HCT116 (cell line): ENCODE measurements at regions not wholly inside any gene's neighbourhood (a gene's known extent, or its start where the extent isn't known, plus 50 kb on each side); places are given as distances from the start of the nearest gene placed in this dataset.

ENCODE experiments used
- ATAC-seq: fragments of 200-7000 bp; cut with Tn5 transposase; 2 replicates; pipeline ENCODE4 v1.9.1; 2020; ENCODE audit warnings: mild to moderate bottlenecking, moderate library complexity
- BruUV-seq: library from RNA; stranded (reverse); fragments of 400-500 nt; replicated peaks from 2 replicates; lab custom pipeline; 2021; lab: Mats Ljungman, UMichigan
- CTCF ChIA-PET: fragments of 300-600 bp; sonication (Branson Sonifier 250); formaldehyde crosslinking; loops from one replicate; lab custom pipeline; 2021; ENCODE audit warnings: antibody characterized with exemption; lab: Charles Lee
- POLR2A ChIA-PET: fragments of 300-600, 350-600 bp; sonication (Branson Sonifier 250); formaldehyde crosslinking; loops from one replicate; lab custom pipeline; 2021; ENCODE audit warnings: antibody characterized with exemption; lab: Charles Lee
- RAD21 ChIA-PET, 2 experiments: fragments of 300-600 bp; sonication (Branson Sonifier 250); formaldehyde crosslinking; loops; one replicate each; lab custom pipeline; 2023; ENCODE audit warnings: low total read pairs in 2 of 2; ENCODE audit not compliant: uncharacterized antibody in 2 of 2, unreplicated experiment in 2 of 2, low non-redundant PET in 1 of 2; lab: Charles Lee
- DNase-seq: peaks from one replicate; pipeline ENCODE4 v3.0.0-alpha.2; 2010; ENCODE audit warnings: low read depth, low spot score
- H2AFZ ChIP-seq: fragments of 200-600 bp; shearing (Covaris generic), sonication (generic); 2 replicates; pipeline ENCODE4 v1.6.1; 2017; ENCODE audit warnings: low read depth, mixed run types, mixed read lengths, antibody characterized with exemption, low read length; ENCODE audit not compliant: poor library complexity, severe bottlenecking
- H3K27ac ChIP-seq: 2 replicates; pipeline ENCODE4 v1.5.1; 2012; ENCODE audit warnings: low read depth, low read length
- H3K27me3 ChIP-seq: fragments of 200-600 bp; sonication (generic); 2 replicates; pipeline ENCODE4 v1.6.1; 2016; ENCODE audit warnings: mixed run types, low read length, mixed read lengths; ENCODE audit not compliant: insufficient read depth
- H3K36me3 ChIP-seq, 2 experiments: fragments of 200-500 bp in 1 of 2; fragments of 200-600 bp in 1 of 2; sonication (Bioruptor generic) in 1 of 2; sonication (generic) in 1 of 2; 2 replicates each; pipeline versions ENCODE4 v1.5.1 to v1.6.1; 2014 to 2016; ENCODE audit warnings: low read length in 2 of 2, inconsistent platforms in 1 of 2, mixed read lengths in 1 of 2, mixed run types in 1 of 2; ENCODE audit not compliant: insufficient read depth in 2 of 2, control insufficient read depth in 1 of 2
- H3K4me1 ChIP-seq, 2 experiments: fragments of 200-600 bp in 1 of 2; sonication (generic) in 1 of 2; 2 replicates each; pipeline versions ENCODE4 v1.5.1 to v1.6.1; 2012 to 2017; ENCODE audit warnings: low read length in 2 of 2, inconsistent platforms in 1 of 2, mild to moderate bottlenecking in 1 of 2, mixed read lengths in 1 of 2, mixed run types in 1 of 2, moderate library complexity in 1 of 2; ENCODE audit not compliant: insufficient read depth in 2 of 2, control insufficient read depth in 1 of 2
- H3K4me2 ChIP-seq: fragments of 200-600 bp; sonication (generic); 2 replicates; pipeline ENCODE4 v1.6.1; 2017; ENCODE audit warnings: mixed run types, low read length, mixed read lengths
- H3K4me3 ChIP-seq, 2 experiments: fragments of 200-600 bp in 1 of 2; sonication (generic) in 1 of 2; replicated peaks in 1 of 2; 2 replicates each; pipeline ENCODE4 v1.5.1; 2011 to 2016; ENCODE audit warnings: low read length in 2 of 2, control low read depth in 1 of 2, low read depth in 1 of 2, mild to moderate bottlenecking in 1 of 2, mixed read lengths in 1 of 2, mixed run types in 1 of 2
- H3K79me2 ChIP-seq: fragments of 200-600 bp; sonication (generic); 2 replicates; pipeline ENCODE4 v1.6.1; 2017; ENCODE audit warnings: mild to moderate bottlenecking, mixed run types, low read length, moderate library complexity, mixed read lengths; ENCODE audit not compliant: insufficient read depth
- H3K9ac ChIP-seq: fragments of 200-600 bp; sonication (generic); 2 replicates; pipeline ENCODE4 v1.6.1; 2016; ENCODE audit warnings: low read length, mixed read lengths
- H3K9me2 ChIP-seq: fragments of 200-600 bp; sonication (generic), shearing (Covaris generic); 2 replicates; pipeline ENCODE4 v1.6.1; 2017; ENCODE audit warnings: mixed run types, mild to moderate bottlenecking, moderate library complexity; ENCODE audit not compliant: insufficient read depth
- H3K9me3 ChIP-seq, 2 experiments: fragments of 200-500 bp in 1 of 2; fragments of 200-600 bp in 1 of 2; sonication (Bioruptor generic) in 1 of 2; sonication (generic) in 1 of 2; 2 replicates each; pipeline ENCODE4 v1.6.1; 2014 to 2017; ENCODE audit warnings: low read length in 2 of 2, mixed read lengths in 2 of 2, inconsistent platforms in 1 of 2, low read depth in 1 of 2, mild to moderate bottlenecking in 1 of 2, mixed run types in 1 of 2, moderate library complexity in 1 of 2; ENCODE audit not compliant: control insufficient read depth in 1 of 2, insufficient read depth in 1 of 2
- H4K20me1 ChIP-seq: fragments of 200-600 bp; sonication (generic), shearing (Covaris generic); 2 replicates; pipeline ENCODE4 v1.6.1; 2017; ENCODE audit warnings: mixed run types, mild to moderate bottlenecking, moderate library complexity; ENCODE audit not compliant: insufficient read depth
- ELF1 ChIP-seq: IDR thresholded peaks from 2 replicates; pipeline ENCODE4 v1.6.1; 2012; ENCODE audit warnings: low read depth, borderline replicate concordance
- FOSL1 ChIP-seq: IDR thresholded peaks from 2 replicates; pipeline ENCODE4 v1.6.1; 2012; ENCODE audit warnings: low read depth
- MAX ChIP-seq: IDR thresholded peaks from 2 replicates; pipeline ENCODE4 v1.6.1; 2012
- POLR2A ChIP-seq: IDR thresholded peaks from 2 replicates; pipeline ENCODE4 v1.7.0; 2011; ENCODE audit warnings: borderline replicate concordance; ENCODE audit not compliant: insufficient read depth, insufficient read length; ENCODE audit errors: extremely low read depth
- TCF7L2 ChIP-seq: IDR thresholded peaks from 2 replicates; pipeline ENCODE4 v1.7.0; 2011; ENCODE audit warnings: borderline replicate concordance, inconsistent platforms; ENCODE audit not compliant: insufficient read depth, insufficient read length; ENCODE audit errors: extremely low read depth
- ZNF274 ChIP-seq: fragments of 200-500 bp; sonication (Bioruptor generic); IDR thresholded peaks from 2 replicates; pipeline ENCODE4 v1.6.1; 2014; ENCODE audit warnings: mild to moderate bottlenecking, low read depth, low read length, inconsistent platforms
- intact Hi-C: fragments of 100-400 bp; cut with micrococcal nuclease; formaldehyde crosslinking; loops from 2 replicates; pipeline ENCODE4 v1.10.0; 2022
- TF ChIP-seq, protein P1 (sequence below), 3 experiments: fragments of 200-600 bp in 1 of 3; sonication (generic) in 1 of 3; IDR thresholded peaks in 2 of 3; conservative IDR thresholded peaks in 1 of 3; 2 replicates each; pipeline ENCODE4 v1.5.1; 2012 to 2017; ENCODE audit warnings: low read depth in 2 of 3, low read length in 2 of 3, antibody characterized with exemption in 1 of 3, borderline replicate concordance in 1 of 3, control low read depth in 1 of 3, mild to moderate bottlenecking in 1 of 3, mixed read lengths in 1 of 3, mixed run types in 1 of 3, moderate library complexity in 1 of 3; ENCODE audit not compliant: insufficient read depth in 1 of 3
- TF ChIP-seq, protein P2 (sequence below): IDR thresholded peaks from 2 replicates; pipeline ENCODE4 v1.6.1; 2011; ENCODE audit warnings: mild to moderate bottlenecking, low read length, moderate library complexity; ENCODE audit not compliant: insufficient replicate concordance; ENCODE audit errors: extremely low read depth
- TF ChIP-seq, protein P3 (sequence below): IDR thresholded peaks from 2 replicates; pipeline ENCODE4 v1.6.1; 2012

DNA sequence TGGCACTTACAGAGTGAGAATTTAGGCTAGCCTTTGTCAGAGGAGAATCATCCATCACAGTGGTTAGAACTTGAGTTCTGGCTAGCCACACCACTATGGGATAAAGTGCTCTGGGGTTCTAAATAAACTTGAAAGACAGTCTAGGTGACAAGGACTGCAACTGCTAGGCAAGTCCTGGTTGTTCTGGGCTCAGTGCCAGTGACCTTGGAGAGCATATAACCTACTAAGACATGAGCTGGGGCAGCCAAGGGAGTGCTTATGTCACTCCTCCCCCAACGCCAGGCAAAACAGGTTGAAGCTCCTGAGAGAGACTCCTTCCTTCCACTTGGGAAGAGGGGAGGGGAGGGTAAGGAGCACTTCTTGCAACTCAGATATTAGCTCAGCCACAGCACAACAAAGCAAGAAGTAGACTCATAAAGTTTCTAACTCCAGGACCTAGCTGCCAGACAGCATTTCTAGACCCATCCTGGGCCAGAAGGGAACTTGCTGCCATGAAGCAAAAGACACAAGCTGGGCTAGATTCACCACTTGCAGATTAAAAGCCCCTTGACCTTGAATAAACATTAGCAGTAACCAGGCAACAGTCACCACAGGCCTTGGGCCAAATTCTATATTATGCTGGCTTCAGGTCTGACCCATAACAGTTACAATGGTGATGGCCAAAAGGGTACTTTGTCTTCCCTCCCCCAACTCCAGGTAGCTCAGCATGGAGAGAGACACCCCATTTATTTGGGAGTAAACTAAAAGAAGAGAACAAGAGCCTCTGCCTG lies 963.7 kb downstream of the PLOD2 start:
- H3K4me3 ChIP-seq = no peak overlapping the region
- H4K20me1 ChIP-seq = no peaks in the 10 kb centered on the region
- ATAC-seq = no peak
- intact Hi-C loops = no loop called here
- H3K4me1 ChIP-seq = no peaks in the 10 kb centered on the region
- CTCF ChIA-PET = no interaction called here
- no peak overlapping the region for H2AFZ ChIP-seq
- TF ChIP-seq FOSL1 = no peak
- TF ChIP-seq MAX = no peak
- TF ChIP-seq ZNF274 = no peak
- TF ChIP-seq POLR2A = no peak
- TF ChIP-seq, protein P1, sequence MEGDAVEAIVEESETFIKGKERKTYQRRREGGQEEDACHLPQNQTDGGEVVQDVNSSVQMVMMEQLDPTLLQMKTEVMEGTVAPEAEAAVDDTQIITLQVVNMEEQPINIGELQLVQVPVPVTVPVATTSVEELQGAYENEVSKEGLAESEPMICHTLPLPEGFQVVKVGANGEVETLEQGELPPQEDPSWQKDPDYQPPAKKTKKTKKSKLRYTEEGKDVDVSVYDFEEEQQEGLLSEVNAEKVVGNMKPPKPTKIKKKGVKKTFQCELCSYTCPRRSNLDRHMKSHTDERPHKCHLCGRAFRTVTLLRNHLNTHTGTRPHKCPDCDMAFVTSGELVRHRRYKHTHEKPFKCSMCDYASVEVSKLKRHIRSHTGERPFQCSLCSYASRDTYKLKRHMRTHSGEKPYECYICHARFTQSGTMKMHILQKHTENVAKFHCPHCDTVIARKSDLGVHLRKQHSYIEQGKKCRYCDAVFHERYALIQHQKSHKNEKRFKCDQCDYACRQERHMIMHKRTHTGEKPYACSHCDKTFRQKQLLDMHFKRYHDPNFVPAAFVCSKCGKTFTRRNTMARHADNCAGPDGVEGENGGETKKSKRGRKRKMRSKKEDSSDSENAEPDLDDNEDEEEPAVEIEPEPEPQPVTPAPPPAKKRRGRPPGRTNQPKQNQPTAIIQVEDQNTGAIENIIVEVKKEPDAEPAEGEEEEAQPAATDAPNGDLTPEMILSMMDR (IDR thresholded peaks at IDR 0.05 in 2 of 3, conservative IDR thresholded peaks at IDR 0.05 in 1 of 3; ENCODE audit: borderline replicate concordance in 1 of 3, insufficient read depth in 1 of 3, low read depth in 2 of 3, low read length in 2 of 3) = no peak
- peak; percentile 27 for TF ChIP-seq TCF7L2
- TF ChIP-seq, protein P2, sequence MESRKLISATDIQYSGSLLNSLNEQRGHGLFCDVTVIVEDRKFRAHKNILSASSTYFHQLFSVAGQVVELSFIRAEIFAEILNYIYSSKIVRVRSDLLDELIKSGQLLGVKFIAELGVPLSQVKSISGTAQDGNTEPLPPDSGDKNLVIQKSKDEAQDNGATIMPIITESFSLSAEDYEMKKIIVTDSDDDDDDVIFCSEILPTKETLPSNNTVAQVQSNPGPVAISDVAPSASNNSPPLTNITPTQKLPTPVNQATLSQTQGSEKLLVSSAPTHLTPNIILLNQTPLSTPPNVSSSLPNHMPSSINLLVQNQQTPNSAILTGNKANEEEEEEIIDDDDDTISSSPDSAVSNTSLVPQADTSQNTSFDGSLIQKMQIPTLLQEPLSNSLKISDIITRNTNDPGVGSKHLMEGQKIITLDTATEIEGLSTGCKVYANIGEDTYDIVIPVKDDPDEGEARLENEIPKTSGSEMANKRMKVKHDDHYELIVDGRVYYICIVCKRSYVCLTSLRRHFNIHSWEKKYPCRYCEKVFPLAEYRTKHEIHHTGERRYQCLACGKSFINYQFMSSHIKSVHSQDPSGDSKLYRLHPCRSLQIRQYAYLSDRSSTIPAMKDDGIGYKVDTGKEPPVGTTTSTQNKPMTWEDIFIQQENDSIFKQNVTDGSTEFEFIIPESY = no peak
- TF ChIP-seq ELF1 = no peak
- TF ChIP-seq, protein P3, sequence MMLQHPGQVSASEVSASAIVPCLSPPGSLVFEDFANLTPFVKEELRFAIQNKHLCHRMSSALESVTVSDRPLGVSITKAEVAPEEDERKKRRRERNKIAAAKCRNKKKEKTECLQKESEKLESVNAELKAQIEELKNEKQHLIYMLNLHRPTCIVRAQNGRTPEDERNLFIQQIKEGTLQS = no peak
- no peak overlapping the region for H3K9ac ChIP-seq
- no peaks in the 10 kb centered on the region; a peak in 1 of 4 replicates for H3K36me3 ChIP-seq
- no peak overlapping the region for H3K4me2 ChIP-seq
- DNase-seq = no peak
- BruUV-seq = no TSS peak
- no peaks in the 10 kb centered on the region for H3K9me2 ChIP-seq
- H3K27ac ChIP-seq = no peak overlapping the region
- no peaks in the 10 kb centered on the region; a peak in 1 of 4 replicates for H3K9me3 ChIP-seq
- POLR2A ChIA-PET = no interaction called here
- H3K79me2 ChIP-seq = no peaks in the 10 kb centered on the region
- RAD21 ChIA-PET = no interaction called here
- H3K27me3 ChIP-seq = no peaks in the 10 kb centered on the region
